MCF 10A (cell line): ENCODE measurements at regions not wholly inside any gene's neighbourhood (a gene's known extent, or its start where the extent isn't known, plus 50 kb on each side); places are given as distances from the start of the nearest gene placed in this dataset.

ENCODE experiments used
- BruUV-seq: library from RNA; stranded (reverse); fragments of 400-500 nt; replicated peaks from 2 replicates; lab custom pipeline; 2021; lab: Mats Ljungman, UMichigan
- CTCF ChIA-PET: fragments of 300-600 bp; sonication (Branson Sonifier 250); formaldehyde crosslinking; extraction: SDS; loops from one replicate; lab custom pipeline; 2021; ENCODE audit warnings: antibody characterized with exemption, inconsistent platforms; lab: Yijun Ruan, JAX
- POLR2A ChIA-PET: fragments of 300-600, 350-650 bp; sonication (Branson Sonifier 250); formaldehyde crosslinking; extraction: SDS; loops from one replicate; lab custom pipeline; 2020; ENCODE audit warnings: antibody characterized with exemption, inconsistent platforms; lab: Yijun Ruan, JAX
- DNase-seq: peaks from one replicate; pipeline ENCODE4 v3.0.0-alpha.2; 2018; ENCODE audit not compliant: unreplicated experiment
- H3K27ac Mint-ChIP-seq: one replicate; pipeline ENCODE4 v1.8.0; 2022; ENCODE audit warnings: mild to moderate bottlenecking, low read depth, mixed read lengths; ENCODE audit not compliant: unreplicated experiment
- H3K27me3 Mint-ChIP-seq: one replicate; pipeline ENCODE4 v1.8.0; 2022; ENCODE audit warnings: mixed read lengths; ENCODE audit not compliant: insufficient read depth, unreplicated experiment
- H3K36me3 Mint-ChIP-seq: one replicate; pipeline ENCODE4 v1.8.0; 2022; ENCODE audit warnings: mild to moderate bottlenecking, moderate library complexity, mixed read lengths; ENCODE audit not compliant: insufficient read depth, unreplicated experiment
- H3K4me1 Mint-ChIP-seq: one replicate; pipeline ENCODE4 v1.8.0; 2022; ENCODE audit warnings: mixed read lengths; ENCODE audit not compliant: insufficient read depth, unreplicated experiment
- H3K4me3 Mint-ChIP-seq: one replicate; pipeline ENCODE4 v1.8.0; 2022; ENCODE audit warnings: mild to moderate bottlenecking, moderate library complexity, mixed read lengths; ENCODE audit not compliant: unreplicated experiment
- H3K9me3 Mint-ChIP-seq: one replicate; pipeline ENCODE4 v1.8.0; 2022; ENCODE audit warnings: mixed read lengths; ENCODE audit not compliant: unreplicated experiment
- CTCF ChIP-seq: fragments of 200-600 bp; IDR thresholded peaks from one replicate; pipeline ENCODE4 v1.8.0; 2022; ENCODE audit warnings: antibody characterized with exemption, mild to moderate bottlenecking; ENCODE audit not compliant: unreplicated experiment
- intact Hi-C: fragments of 100-400 bp; cut with micrococcal nuclease; formaldehyde crosslinking; loops from 2 replicates; pipeline ENCODE4 v1.14.1; 2022

- intact Hi-C loops, result no loop called here
- H3K27me3 Mint-ChIP-seq, result no peaks in the 10 kb centered on the region
- no peak for DNase-seq
- H3K4me1 Mint-ChIP-seq, result peaks cover 18% of the 10 kb centered on the region
- ChIA-PET CTCF (interaction anchor here (0.6 to 5.9 kb wide), 8 partner anchors 15 to 395 kb away, joined by 3 to 67 read pairs (median 4); no protein-coding TSS in a partner anchor), POLR2A (interaction anchor here (1.0 kb wide), 1 partner anchor 15 kb away, joined by 3 read pairs; no protein-coding TSS in a partner anchor)
- no peaks in the 10 kb centered on the region for H3K9me3 Mint-ChIP-seq
- no TSS peak for BruUV-seq
- TF ChIP-seq CTCF, result no peak
- no peak overlapping the region for H3K27ac Mint-ChIP-seq
- H3K36me3 Mint-ChIP-seq, result peaks cover 4% of the 10 kb centered on the region
- H3K4me3 Mint-ChIP-seq, result no peak overlapping the region
Measured at GRCh38 chr15:31474059-31474868, 147.6 kb downstream of the KLF13 start.

- POLR2A ChIA-PET, result interaction anchor here (0.9 kb wide), 1 partner anchor 11 kb away, joined by 3 read pairs; no protein-coding TSS in a partner anchor
Measured at GRCh38 chr15:31476236-31476810, 149.7 kb downstream of the KLF13 start.

GRCh38 chr15:31476866-31477265 is 150.2 kb downstream of the KLF13 start:
- H3K27me3 Mint-ChIP-seq, result no peaks in the 10 kb centered on the region
- no peak for DNase-seq
- no peak overlapping the region for H3K4me3 Mint-ChIP-seq
- intact Hi-C loops, result no loop called here
- CTCF ChIA-PET, result interaction anchor here (0.6 to 5.9 kb wide), 4 partner anchors 9 to 111 kb away, joined by 3 to 67 read pairs (median 8); no protein-coding TSS in a partner anchor
- H3K27ac Mint-ChIP-seq, result no peak overlapping the region
- no peak for TF ChIP-seq CTCF
- POLR2A ChIA-PET, result interaction anchor here (0.9 kb wide), 1 partner anchor 11 kb away, joined by 3 read pairs; no protein-coding TSS in a partner anchor
- no peaks in the 10 kb centered on the region for H3K9me3 Mint-ChIP-seq
- peaks cover 9% of the 10 kb centered on the region for H3K4me1 Mint-ChIP-seq
- peaks cover under 1% of the 10 kb centered on the region for H3K36me3 Mint-ChIP-seq
- BruUV-seq, result no TSS peak

More at GRCh38 chr15:31476236-31476810, 149.7 kb downstream of the KLF13 start:
- CTCF ChIA-PET, result interaction anchor here (0.6 to 5.9 kb wide), 3 partner anchors 8 to 110 kb away, joined by 4 to 67 read pairs (median 11); no protein-coding TSS in a partner anchor
- Mint-ChIP-seq H3K27me3 (no peaks in the 10 kb centered on the region), H3K4me3 (no peak overlapping the region), H3K36me3 (peaks cover 4% of the 10 kb centered on the region), H3K9me3 (no peaks in the 10 kb centered on the region), H3K4me1 (peaks cover 15% of the 10 kb centered on the region), H3K27ac (no peak overlapping the region)
- no peak for DNase-seq
- TF ChIP-seq CTCF, result no peak
- BruUV-seq, result no TSS peak
- intact Hi-C loops, result no loop called here

- POLR2A ChIA-PET, result interaction anchor here (0.6 kb wide), 1 partner anchor 534 kb away, joined by 3 read pairs; no protein-coding TSS in a partner anchor
Measured at GRCh38 chr15:31477301-31477700, 150.7 kb downstream of the KLF13 start.

More at GRCh38 chr15:31477301-31477700, 150.7 kb downstream of the KLF13 start:
- no peak overlapping the region for H3K27ac Mint-ChIP-seq
- TF ChIP-seq CTCF, result no peak
- intact Hi-C loops, result no loop called here
- H3K9me3 Mint-ChIP-seq, result no peaks in the 10 kb centered on the region
- no peak for DNase-seq
- CTCF ChIA-PET, result interaction anchor here (1.0 to 5.9 kb wide), 2 partner anchors 12 to 112 kb away, joined by 3 to 67 read pairs; no protein-coding TSS in a partner anchor
- H3K27me3 Mint-ChIP-seq, result no peaks in the 10 kb centered on the region
- H3K36me3 Mint-ChIP-seq, result no peaks in the 10 kb centered on the region
- BruUV-seq, result no TSS peak
- H3K4me3 Mint-ChIP-seq, result no peak overlapping the region
- H3K4me1 Mint-ChIP-seq, result peaks cover 6% of the 10 kb centered on the region
